ENCODE measurements at regions not wholly inside any gene's neighbourhood (a gene's known extent, or its start where the extent isn't known, plus 50 kb on each side); places are given as distances from the start of the nearest gene placed in this dataset.
A peak's percentile ranks its signal among the peaks of the same experiment; 100 is the strongest.

- peak; percentile 37 for DNase-seq (ENCODE audit: low spot score)
These were observed 51.7 kb downstream of the SCN11A start for GRCh38 chr3:39000008-39000450.

- no peak for DNase-seq (ENCODE audit: low spot score)
These were observed 53.7 kb downstream of the SCN11A start for GRCh38 chr3:38998086-38998485.

- DNase-seq (ENCODE audit: low spot score), result no peak
These were observed 55.6 kb downstream of the SCN11A start for GRCh38 chr3:38996193-38996592.

GRCh38 chr3:38994251-38994650, 57.5 kb downstream of the SCN11A start:
- no peak for DNase-seq (ENCODE audit: low spot score)

- no peak for DNase-seq (ENCODE audit: low spot score)
These were observed 59.5 kb downstream of the SCN11A start for GRCh38 chr3:38992117-38992760.

- DNase-seq (ENCODE audit: low spot score), result no peak
These were observed 61.1 kb downstream of the SCN11A start for GRCh38 chr3:38990621-38991020.

- no peak for DNase-seq (ENCODE audit: low spot score)
These were observed 61.7 kb downstream of the SCN11A start for GRCh38 chr3:38989917-38990510.

GRCh38 chr3:38988955-38989354, 62.8 kb downstream of the SCN11A start:
- DNase-seq (ENCODE audit: low spot score), result no peak

- no peak for DNase-seq (ENCODE audit: low spot score)
These were observed 64.3 kb downstream of the SCN11A start for GRCh38 chr3:38987456-38987855.

- no peak for DNase-seq (ENCODE audit: low spot score)
These were observed 64.8 kb downstream of the SCN11A start for GRCh38 chr3:38986901-38987300.

GRCh38 chr3:38985981-38986380, 65.8 kb downstream of the SCN11A start:
- no peak for DNase-seq (ENCODE audit: low spot score)

- DNase-seq (ENCODE audit: low spot score), result no peak
These were observed 66.2 kb downstream of the SCN11A start for GRCh38 chr3:38985581-38985980.

- no peak for DNase-seq (ENCODE audit: low spot score)
These were observed 67.0 kb downstream of the SCN11A start for GRCh38 chr3:38984731-38985130.

- DNase-seq (ENCODE audit: low spot score), result no peak
These were observed 67.6 kb downstream of the SCN11A start for GRCh38 chr3:38984110-38984509.

GRCh38 chr3:38980938-38981337, 70.8 kb downstream of the SCN11A start:
- DNase-seq (ENCODE audit: low spot score), result no peak

GRCh38 chr3:38978729-38979128, 73.0 kb downstream of the SCN11A start:
- DNase-seq (ENCODE audit: low spot score), result no peak

- DNase-seq (ENCODE audit: low spot score), result no peak
These were observed 80.7 kb downstream of the SCN11A start for GRCh38 chr3:38970851-38971638.

- no peak for DNase-seq (ENCODE audit: low spot score)
These were observed 82.2 kb downstream of the SCN11A start for GRCh38 chr3:38969317-38970235.

GRCh38 chr3:38968891-38969290, 82.9 kb downstream of the SCN11A start:
- DNase-seq (ENCODE audit: low spot score), result no peak

GRCh38 chr3:38968403-38968802, 83.3 kb downstream of the SCN11A start:
- no peak for DNase-seq (ENCODE audit: low spot score)

GRCh38 chr3:38967693-38967989, 84.1 kb downstream of the SCN11A start:
- no peak for DNase-seq (ENCODE audit: low spot score)

All from globus pallidus (tissue), 1 donor.